ENCODE measurements at regions not wholly inside any gene's neighbourhood (a gene's known extent, or its start where the extent isn't known, plus 50 kb on each side); places are given as distances from the start of the nearest gene placed in this dataset.

DNA sequence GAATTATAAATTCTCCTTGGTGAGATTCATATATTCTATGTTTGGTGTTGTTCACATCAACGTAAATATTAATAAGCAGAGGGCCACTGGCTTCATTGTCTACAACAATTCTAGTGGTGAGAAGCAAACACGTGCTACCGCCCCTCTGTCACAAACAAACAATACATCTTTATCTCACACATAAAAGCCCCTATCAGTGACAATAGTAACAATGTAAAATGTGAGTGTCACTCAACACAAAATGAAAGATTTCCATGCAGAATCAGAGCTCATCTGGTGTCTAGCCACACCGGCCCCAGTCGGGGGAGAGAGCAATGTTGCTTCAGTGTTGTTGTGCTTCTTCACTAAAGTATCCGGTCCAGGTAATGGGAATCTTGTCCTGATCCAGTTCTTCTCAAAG, 932.6 kb downstream of the SOCS6 start:
- no peak for TF ChIP-seq POLR2AphosphoS5 (IDR thresholded peaks at IDR 0.05; ENCODE audit: low read depth, low read length)
- TF ChIP-seq, protein P1, sequence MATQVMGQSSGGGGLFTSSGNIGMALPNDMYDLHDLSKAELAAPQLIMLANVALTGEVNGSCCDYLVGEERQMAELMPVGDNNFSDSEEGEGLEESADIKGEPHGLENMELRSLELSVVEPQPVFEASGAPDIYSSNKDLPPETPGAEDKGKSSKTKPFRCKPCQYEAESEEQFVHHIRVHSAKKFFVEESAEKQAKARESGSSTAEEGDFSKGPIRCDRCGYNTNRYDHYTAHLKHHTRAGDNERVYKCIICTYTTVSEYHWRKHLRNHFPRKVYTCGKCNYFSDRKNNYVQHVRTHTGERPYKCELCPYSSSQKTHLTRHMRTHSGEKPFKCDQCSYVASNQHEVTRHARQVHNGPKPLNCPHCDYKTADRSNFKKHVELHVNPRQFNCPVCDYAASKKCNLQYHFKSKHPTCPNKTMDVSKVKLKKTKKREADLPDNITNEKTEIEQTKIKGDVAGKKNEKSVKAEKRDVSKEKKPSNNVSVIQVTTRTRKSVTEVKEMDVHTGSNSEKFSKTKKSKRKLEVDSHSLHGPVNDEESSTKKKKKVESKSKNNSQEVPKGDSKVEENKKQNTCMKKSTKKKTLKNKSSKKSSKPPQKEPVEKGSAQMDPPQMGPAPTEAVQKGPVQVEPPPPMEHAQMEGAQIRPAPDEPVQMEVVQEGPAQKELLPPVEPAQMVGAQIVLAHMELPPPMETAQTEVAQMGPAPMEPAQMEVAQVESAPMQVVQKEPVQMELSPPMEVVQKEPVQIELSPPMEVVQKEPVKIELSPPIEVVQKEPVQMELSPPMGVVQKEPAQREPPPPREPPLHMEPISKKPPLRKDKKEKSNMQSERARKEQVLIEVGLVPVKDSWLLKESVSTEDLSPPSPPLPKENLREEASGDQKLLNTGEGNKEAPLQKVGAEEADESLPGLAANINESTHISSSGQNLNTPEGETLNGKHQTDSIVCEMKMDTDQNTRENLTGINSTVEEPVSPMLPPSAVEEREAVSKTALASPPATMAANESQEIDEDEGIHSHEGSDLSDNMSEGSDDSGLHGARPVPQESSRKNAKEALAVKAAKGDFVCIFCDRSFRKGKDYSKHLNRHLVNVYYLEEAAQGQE (IDR thresholded peaks at IDR 0.05; ENCODE audit: insufficient read depth in 1 of 2, low read depth in 2 of 2, low read length in 2 of 2): no peak
- no peak for TF ChIP-seq TAF1 (IDR thresholded peaks at IDR 0.05; ENCODE audit: borderline replicate concordance, insufficient read depth, low read length)
- TF ChIP-seq SIN3A (IDR thresholded peaks at IDR 0.05; ENCODE audit: borderline replicate concordance, insufficient read depth, low read length): no peak
- TF ChIP-seq FOXP2 (optimal IDR thresholded peaks at IDR 0.05; ENCODE audit: borderline replicate concordance, extremely low read depth, extremely low read length, insufficient read depth): no peak

DNA sequence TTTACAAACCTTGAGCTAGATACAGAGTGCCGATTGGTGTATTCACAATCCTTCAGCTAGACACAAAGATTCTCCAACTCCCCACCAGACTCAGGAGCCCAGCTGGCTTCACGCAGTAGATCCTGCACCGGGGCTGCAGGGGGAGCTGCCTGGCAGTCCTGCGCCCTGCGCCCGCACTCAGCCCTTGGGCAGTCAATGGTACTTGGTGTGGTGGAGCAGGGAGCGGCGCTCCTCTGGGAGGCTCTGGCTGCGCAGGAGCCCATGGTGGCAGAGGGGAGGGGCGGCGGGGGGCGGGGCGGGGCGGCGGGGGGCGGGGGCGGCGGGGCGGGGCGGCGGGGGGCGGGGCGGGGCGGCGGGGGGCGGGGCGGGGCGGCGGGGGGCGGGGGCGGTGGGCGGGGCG, 923.4 kb downstream of the SOCS6 start:
- no peak for TF ChIP-seq FOXP2 (optimal IDR thresholded peaks at IDR 0.05; ENCODE audit: borderline replicate concordance, extremely low read depth, extremely low read length, insufficient read depth)
- no peak for TF ChIP-seq POLR2AphosphoS5 (IDR thresholded peaks at IDR 0.05; ENCODE audit: low read depth, low read length)
- no peak for TF ChIP-seq TAF1 (IDR thresholded peaks at IDR 0.05; ENCODE audit: borderline replicate concordance, insufficient read depth, low read length)
- no peak for TF ChIP-seq SIN3A (IDR thresholded peaks at IDR 0.05; ENCODE audit: borderline replicate concordance, insufficient read depth, low read length)
- TF ChIP-seq, protein P1 (IDR thresholded peaks at IDR 0.05; ENCODE audit: insufficient read depth in 1 of 2, low read depth in 2 of 2, low read length in 2 of 2): no peak

DNA sequence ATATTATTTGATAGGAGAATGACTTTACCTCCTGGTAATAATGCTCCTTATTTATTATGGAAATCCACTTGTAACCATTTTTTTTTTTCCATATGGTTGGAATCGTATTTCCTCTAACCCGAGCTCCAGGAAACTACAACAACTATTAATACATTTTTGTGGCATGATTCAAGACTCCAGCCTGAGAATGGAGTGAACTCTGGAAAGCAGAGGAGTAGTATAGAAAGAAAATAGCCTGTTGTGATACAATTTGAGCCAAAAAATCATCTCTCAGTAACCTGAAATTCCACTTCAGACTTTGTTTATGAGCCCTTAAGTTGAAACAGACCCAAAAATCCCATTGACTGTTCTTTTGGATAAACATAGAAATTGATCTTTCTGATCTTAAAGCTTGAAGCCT, 921.1 kb downstream of the SOCS6 start:
- TF ChIP-seq TAF1 (IDR thresholded peaks at IDR 0.05; ENCODE audit: borderline replicate concordance, insufficient read depth, low read length) (no peak), SIN3A (IDR thresholded peaks at IDR 0.05; ENCODE audit: borderline replicate concordance, insufficient read depth, low read length) (no peak), POLR2AphosphoS5 (IDR thresholded peaks at IDR 0.05; ENCODE audit: low read depth, low read length) (no peak), FOXP2 (optimal IDR thresholded peaks at IDR 0.05; ENCODE audit: borderline replicate concordance, extremely low read depth, extremely low read length, insufficient read depth) (no peak)
- TF ChIP-seq, protein P1 (IDR thresholded peaks at IDR 0.05; ENCODE audit: insufficient read depth in 1 of 2, low read depth in 2 of 2, low read length in 2 of 2): no peak

DNA sequence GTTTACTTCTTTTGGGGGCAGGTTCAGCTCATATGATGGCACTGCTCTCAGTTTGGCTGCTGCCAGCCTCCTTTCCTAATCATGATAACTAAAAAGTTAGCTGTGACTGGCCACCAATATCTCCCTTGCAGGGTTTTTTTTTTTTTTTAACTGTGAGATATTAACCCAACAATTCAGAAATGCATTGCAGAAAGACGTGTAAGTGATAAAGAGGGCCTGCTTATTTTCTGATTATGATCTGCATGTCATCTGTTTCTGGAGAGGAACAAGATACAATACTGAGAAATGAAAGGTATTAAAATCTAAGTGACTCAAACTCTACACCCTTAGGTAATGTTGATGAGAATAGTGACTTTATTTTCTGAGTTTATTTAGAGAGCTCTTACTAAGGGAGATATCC, 905.6 kb downstream of the SOCS6 start:
- TF ChIP-seq FOXP2 (optimal IDR thresholded peaks at IDR 0.05; ENCODE audit: borderline replicate concordance, extremely low read depth, extremely low read length, insufficient read depth) (no peak), POLR2AphosphoS5 (IDR thresholded peaks at IDR 0.05; ENCODE audit: low read depth, low read length) (no peak), TAF1 (IDR thresholded peaks at IDR 0.05; ENCODE audit: borderline replicate concordance, insufficient read depth, low read length) (no peak), SIN3A (IDR thresholded peaks at IDR 0.05; ENCODE audit: borderline replicate concordance, insufficient read depth, low read length) (no peak)
- TF ChIP-seq, protein P1 (IDR thresholded peaks at IDR 0.05; ENCODE audit: insufficient read depth in 1 of 2, low read depth in 2 of 2, low read length in 2 of 2): no peak

DNA sequence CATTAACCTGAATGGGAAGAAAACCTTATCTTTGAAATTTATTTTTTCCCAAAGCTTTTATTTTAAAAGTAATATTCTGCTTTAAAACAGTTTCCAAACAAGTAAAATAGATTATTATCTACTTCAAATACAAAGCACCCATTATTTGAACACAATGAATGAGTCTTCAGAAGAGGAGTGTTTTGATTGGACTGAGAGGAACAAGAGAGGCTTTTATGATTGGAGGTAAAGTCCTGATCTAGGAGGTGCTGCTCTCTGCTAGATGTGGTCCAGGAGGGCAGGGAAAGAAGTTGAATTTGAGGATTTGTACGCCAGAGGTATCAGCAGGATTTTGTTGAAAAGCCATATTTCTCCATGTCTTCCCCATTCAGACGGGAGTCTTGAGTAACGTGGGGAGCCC, 900.7 kb downstream of the SOCS6 start:
- TF ChIP-seq, protein P1 (IDR thresholded peaks at IDR 0.05; ENCODE audit: insufficient read depth in 1 of 2, low read depth in 2 of 2, low read length in 2 of 2): no peak
- TF ChIP-seq POLR2AphosphoS5 (IDR thresholded peaks at IDR 0.05; ENCODE audit: low read depth, low read length): no peak
- TF ChIP-seq FOXP2 (optimal IDR thresholded peaks at IDR 0.05; ENCODE audit: borderline replicate concordance, extremely low read depth, extremely low read length, insufficient read depth): no peak
- TF ChIP-seq TAF1 (IDR thresholded peaks at IDR 0.05; ENCODE audit: borderline replicate concordance, insufficient read depth, low read length): no peak
- TF ChIP-seq SIN3A (IDR thresholded peaks at IDR 0.05; ENCODE audit: borderline replicate concordance, insufficient read depth, low read length): no peak

All from PFSK-1 (cell line).